ENCODE measurements at regions not wholly inside any gene's neighbourhood (a gene's known extent, or its start where the extent isn't known, plus 50 kb on each side); places are given as distances from the start of the nearest gene placed in this dataset.

DNA sequence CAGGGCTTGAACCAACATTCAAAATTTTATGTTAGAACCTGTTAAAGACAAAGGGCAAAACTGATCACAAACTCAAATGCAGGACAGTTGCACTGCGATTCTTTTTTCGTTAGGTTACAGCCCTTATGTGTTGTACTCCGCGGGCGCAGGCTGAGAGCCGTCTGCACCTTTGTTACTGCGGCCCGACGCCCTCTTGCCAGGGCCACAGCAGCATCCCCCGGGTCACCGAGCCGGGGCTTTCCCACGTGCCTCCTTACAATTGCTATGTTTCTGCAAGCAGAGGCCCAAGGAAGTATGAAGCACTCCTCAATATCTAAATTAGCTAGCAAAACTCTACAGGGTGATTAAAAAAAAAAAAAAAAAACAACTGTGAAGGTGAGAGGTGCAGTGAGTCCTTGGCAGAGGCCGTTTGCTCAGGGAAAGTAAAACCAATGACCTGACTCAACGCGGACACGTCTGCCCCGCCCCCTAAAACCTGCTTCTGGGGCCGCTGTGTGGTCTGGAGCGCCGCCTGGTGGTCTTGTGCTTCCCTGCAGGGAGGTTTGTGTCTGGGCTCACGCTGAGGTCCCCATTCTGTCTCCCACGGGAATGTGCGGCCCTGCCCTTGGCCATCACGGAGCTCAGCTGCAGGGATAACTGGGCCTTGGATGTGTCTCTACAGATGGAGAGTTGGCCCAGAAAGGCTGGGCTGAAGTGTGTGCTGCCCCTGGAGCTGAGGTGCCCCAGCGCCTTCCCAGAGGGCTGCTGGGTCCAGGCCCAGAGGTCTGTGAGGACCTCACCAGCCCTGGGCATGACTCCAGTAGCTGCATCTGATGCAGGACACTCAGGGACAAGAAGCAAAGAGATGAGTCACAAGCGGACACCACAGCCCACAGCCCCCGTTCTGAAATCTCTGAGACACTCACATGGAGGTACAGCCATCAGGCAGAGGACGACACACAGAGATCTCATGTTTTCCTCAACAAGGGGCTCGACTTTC lies 418.5 kb downstream of the TMEM121 start:
- TF ChIP-seq EZH2 (IDR thresholded peaks at IDR 0.05; ENCODE audit: borderline replicate concordance, low read depth, low read length, severe bottlenecking) (no peak), JUN (IDR thresholded peaks at IDR 0.05; ENCODE audit: borderline replicate concordance, insufficient read depth, insufficient read length, low read depth) (no peak), GATA2 (IDR thresholded peaks at IDR 0.05; ENCODE audit: insufficient read depth, insufficient read length, low read depth, low read length) (no peak), FOS (IDR thresholded peaks at IDR 0.05; ENCODE audit: borderline replicate concordance, insufficient read depth, low read length) (no peak), POLR2A (IDR thresholded peaks at IDR 0.05; ENCODE audit: low read depth, low read length) (no peak), MYC (IDR thresholded peaks at IDR 0.05; ENCODE audit: low read depth, low read length) (no peak), POLR2AphosphoS5 (IDR thresholded peaks at IDR 0.05; ENCODE audit: insufficient read depth, low read depth, low read length) (no peak)
- TF ChIP-seq, protein P1, sequence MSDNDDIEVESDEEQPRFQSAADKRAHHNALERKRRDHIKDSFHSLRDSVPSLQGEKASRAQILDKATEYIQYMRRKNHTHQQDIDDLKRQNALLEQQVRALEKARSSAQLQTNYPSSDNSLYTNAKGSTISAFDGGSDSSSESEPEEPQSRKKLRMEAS (IDR thresholded peaks at IDR 0.05; ENCODE audit: insufficient read depth, insufficient read length) = no peak
- TF ChIP-seq, protein P2, sequence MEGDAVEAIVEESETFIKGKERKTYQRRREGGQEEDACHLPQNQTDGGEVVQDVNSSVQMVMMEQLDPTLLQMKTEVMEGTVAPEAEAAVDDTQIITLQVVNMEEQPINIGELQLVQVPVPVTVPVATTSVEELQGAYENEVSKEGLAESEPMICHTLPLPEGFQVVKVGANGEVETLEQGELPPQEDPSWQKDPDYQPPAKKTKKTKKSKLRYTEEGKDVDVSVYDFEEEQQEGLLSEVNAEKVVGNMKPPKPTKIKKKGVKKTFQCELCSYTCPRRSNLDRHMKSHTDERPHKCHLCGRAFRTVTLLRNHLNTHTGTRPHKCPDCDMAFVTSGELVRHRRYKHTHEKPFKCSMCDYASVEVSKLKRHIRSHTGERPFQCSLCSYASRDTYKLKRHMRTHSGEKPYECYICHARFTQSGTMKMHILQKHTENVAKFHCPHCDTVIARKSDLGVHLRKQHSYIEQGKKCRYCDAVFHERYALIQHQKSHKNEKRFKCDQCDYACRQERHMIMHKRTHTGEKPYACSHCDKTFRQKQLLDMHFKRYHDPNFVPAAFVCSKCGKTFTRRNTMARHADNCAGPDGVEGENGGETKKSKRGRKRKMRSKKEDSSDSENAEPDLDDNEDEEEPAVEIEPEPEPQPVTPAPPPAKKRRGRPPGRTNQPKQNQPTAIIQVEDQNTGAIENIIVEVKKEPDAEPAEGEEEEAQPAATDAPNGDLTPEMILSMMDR (IDR thresholded peaks at IDR 0.05; ENCODE audit: extremely low read depth in 1 of 2, insufficient read depth in 1 of 2, low read depth in 1 of 2, low read length in 2 of 2) = no peak

More for the DNA sequence above, 418.5 kb downstream of the TMEM121 start:
- Histone ChIP-seq H3K9me1 (replicated peaks; ENCODE audit: control insufficient read depth, extremely low read depth, insufficient read depth, low read length) (no peaks in the 10 kb centered on the region), H4K20me1 (replicated peaks; ENCODE audit: control insufficient read depth, extremely low read depth, insufficient read depth, low read length) (no peaks in the 10 kb centered on the region), H3K9me3 (replicated peaks; ENCODE audit: control insufficient read depth, insufficient read depth, low read length) (no peaks in the 10 kb centered on the region), H3K4me3 (replicated peaks in 1 of 3; ENCODE audit: insufficient read depth in 1 of 3, low read depth in 1 of 3, low read length in 3 of 3) (no peak overlapping the region), H3K4me2 (ENCODE audit: insufficient read depth, low read length) (no peak overlapping the region), H2AFZ (ENCODE audit: low read depth, low read length) (no peak overlapping the region), H3K27me3 (ENCODE audit: control insufficient read depth in 2 of 2, insufficient read depth in 2 of 2, low read length in 2 of 2) (no peaks in the 10 kb centered on the region), H3K27ac (ENCODE audit: insufficient read depth, low read depth, low read length) (no peak overlapping the region), H3K36me3 (ENCODE audit: control insufficient read depth in 2 of 2, extremely low read depth in 1 of 2, insufficient read depth in 2 of 2, low read length in 2 of 2) (no peaks in the 10 kb centered on the region), H3K4me1 (ENCODE audit: control insufficient read depth, extremely low read depth, insufficient read depth, low read length) (no peaks in the 10 kb centered on the region), H3K79me2 (ENCODE audit: control insufficient read depth, insufficient read depth, low read length) (no peaks in the 10 kb centered on the region), H3K9ac (replicated peaks; ENCODE audit: extremely low read depth, insufficient read depth, low read length) (no peak overlapping the region)
- FAIRE-seq (no peak), DNase-seq (ENCODE audit: low read depth, low spot score) (no peak)
- intact Hi-C loops (cut with micrococcal nuclease) (no loop called here), dilution Hi-C loops (cut with MboI; ENCODE audit: extremely low pct_ligation_motif_present, low sequenced_read_pairs) (no loop called here)
- BruUV-seq (replicated peaks) = no TSS peak
- CTCF ChIA-PET = no interaction called here
- POLR2A ChIA-PET = no interaction called here

Measured in endothelial cell of umbilical vein (primary cell).